GM19043 (cell line): ENCODE measurements at regions not wholly inside any gene's neighbourhood (a gene's known extent, or its start where the extent isn't known, plus 50 kb on each side); places are given as distances from the start of the nearest gene placed in this dataset.

Experiments
- ATAC-seq: cut with Tn5 transposase; IDR thresholded peaks from one replicate; pipeline ENCODE4 v1.9.1; 2021; ENCODE audit warnings: low read depth; ENCODE audit not compliant: unreplicated experiment

DNA sequence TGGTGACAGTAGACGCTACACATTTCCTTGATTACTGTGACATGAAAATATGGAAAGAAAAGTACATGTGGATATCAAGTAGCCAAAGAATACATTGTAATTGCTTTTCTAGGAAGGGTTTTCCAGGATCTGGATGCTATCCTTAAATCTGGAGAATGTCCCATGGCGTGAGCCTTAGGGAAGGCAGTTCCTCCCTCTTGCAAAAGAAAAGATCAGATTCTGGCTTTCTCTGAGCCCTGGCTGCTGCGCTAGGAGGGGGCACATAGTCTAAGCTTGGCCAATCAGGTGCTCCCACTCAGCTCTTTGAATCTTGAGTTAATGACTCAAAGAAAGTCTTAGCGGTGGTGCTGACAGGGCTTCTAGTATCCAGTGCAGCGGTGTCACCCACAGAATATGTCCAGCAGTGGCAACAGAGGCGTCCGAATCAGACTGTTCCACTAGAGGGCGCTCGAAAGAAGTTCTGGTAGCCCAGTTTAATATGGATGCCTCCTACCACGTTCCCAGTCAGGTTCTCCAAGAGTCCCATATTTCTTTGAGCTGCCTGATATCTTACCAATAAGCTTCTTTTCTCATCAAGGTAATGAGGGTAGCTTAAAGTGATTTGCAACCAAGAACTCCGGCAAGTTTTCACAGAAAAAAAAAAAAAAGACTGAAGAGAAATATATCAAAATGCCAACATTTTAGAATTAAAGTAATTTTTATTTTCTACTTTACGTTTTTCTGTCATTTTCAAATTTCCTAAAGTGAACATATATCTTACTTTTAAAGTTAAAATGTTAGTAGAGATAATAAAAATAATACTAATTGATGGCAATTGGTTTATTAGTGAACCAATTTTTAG lies 213.4 kb upstream of the S100G start:
- no peak for ATAC-seq

DNA sequence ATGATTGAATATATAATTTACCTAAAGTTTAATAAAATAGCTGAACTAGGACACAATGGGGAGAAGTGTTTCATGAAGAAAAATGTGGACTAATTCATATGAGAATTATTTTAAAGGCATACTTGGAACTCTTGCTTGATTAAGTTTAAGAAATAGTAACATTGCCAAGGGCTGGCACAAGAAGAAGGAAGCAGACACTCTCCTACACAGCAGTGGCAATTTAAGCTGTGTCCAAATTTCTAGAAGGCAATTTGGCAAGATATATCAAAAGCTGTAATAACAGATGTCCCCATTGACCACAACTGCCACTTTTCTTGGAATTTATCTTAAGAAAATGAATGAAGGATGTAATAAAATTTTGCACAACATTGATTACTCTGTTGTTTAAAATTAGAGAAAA lies 209.5 kb upstream of the S100G start:
- no peak for ATAC-seq

DNA sequence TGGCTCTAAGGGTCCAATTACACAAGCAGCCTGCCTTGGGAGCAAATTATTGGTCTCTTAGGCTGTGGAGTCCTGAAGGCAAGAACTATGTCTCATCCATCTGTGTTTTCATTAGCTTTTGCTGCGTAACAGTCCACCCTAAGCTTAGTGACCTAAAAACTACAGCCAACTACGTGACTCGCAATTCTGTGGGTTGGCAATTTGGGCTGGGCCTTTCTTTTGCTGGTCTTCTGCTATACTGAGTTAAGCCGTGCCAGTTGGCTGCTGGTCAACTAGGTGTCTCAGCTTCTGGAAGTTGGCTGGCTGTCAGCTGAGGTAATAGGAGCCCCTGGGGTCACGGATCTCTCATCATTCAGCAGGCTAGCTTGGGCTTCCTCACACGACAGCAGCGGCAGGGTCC lies 205.6 kb upstream of the S100G start:
- ATAC-seq: no peak

DNA sequence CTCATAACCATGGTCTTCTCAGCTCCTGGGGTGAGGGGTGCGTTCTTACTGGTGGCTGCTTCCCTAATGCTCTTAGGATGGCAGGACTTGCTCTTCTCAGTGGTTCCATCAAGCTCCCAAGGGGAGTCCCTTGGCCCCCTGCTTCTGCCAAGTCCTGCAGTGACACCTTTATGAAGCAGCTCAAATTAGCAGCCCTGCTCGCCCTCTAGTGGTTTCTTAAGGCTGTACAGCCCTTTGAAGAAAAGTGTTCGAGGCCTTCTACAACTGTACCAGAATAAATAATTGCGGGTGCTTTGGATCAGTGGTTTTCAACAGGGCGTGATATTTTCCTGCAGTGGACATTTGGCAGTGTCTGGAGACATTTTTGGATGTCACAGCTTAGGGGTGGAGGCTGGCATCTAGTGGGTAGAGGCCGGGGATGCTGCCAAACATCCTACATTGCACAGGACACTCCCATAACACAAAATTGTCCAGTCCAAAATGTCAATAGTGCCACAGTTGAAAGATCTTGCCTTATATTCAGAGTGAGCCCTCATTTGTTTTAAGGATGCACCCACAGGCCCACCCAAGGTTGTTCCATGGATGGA lies 204.7 kb upstream of the S100G start:
- ATAC-seq: no peak

DNA sequence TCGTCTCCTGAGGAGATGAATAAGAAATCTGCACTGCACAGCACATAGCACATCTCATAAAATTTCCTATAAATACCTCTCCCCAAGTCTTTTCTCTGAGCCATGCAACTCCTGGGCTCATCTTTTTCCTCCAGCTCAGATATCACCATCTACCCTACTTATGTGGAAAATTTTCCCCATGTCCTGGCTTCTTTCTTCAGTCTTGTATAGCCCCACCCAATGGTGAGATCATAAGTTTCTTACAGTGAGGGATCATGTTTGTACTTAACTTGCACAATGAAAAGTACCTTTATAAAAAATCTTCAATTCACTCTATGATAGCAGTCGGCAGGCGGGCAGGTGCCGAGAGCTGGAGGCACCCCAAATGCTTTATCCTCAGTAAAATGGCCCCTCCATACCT lies 198.6 kb upstream of the S100G start:
- no peak for ATAC-seq

DNA sequence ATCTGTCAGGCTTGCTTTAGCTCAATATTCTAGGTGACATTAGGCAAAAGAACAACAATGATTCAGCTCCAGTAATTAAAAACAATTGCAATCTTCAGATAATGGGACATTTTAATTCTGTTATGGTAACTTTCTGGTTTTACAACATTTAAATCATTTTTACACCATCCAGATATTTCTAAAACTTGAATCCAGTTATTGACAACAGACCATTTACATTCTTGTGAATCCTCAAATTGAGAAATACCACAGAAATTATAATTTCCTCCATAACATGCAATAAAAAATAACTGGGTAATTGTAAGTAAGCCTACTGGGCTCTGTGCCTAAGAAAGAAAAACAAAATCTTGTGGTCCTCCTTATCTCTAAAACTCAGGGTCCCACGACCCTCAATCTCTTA lies 195.0 kb upstream of the S100G start:
- ATAC-seq: no peak

DNA sequence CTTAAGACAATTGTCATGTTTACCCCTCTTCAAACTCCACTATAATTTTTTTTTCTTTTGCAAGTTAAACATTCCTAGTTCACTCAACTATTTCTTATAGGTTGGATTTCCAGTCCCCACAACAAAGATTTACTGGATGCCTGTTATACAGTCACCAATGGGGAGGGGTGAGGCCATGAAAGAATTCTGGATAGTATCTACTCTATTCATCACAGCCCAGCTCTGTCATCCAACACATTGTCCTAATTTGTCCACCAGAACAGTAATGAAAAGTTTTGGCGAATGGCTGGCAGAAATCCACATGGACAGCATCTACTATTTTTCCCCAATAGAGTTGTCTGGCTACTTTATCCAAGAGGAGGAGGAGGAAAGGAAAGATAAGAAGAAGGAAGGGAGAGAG lies 192.7 kb upstream of the S100G start:
- no peak for ATAC-seq

DNA sequence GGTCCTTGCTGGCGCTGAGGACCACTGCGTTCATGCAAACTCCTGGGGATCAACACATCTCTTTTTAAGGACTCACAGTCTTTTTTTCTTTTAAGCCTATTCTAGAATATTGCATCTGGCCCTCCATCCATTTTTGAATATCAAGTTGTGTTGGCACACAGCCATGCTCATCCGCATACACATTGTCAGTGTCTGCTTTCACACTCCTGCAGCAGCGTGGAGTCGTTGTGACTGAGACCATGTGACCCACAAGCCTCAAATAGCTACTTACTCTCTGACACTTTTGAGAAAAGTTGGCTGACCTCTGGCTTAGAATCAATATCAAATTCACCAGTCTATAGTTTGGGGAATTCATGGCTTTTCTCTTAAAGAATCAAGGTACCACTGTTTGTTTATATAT lies 191.8 kb upstream of the S100G start:
- no peak for ATAC-seq

DNA sequence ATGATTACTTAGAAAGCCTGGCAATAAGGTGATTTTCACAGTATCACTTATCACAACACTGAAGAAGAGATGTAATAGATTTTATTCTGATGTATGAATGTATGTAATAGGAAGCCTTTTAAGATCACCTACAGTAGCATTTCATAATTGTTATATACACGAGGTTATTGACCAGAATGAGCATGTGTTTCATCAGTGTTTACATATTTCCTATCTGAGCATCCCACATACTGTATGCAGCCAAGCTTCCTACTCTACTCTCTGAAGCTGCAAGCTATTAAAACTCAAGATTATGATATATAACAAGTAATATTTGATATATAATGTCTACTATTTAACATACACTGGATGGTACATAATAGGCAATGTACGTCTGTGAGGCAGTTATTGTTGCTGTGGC lies 190.9 kb upstream of the S100G start:
- no peak for ATAC-seq

DNA sequence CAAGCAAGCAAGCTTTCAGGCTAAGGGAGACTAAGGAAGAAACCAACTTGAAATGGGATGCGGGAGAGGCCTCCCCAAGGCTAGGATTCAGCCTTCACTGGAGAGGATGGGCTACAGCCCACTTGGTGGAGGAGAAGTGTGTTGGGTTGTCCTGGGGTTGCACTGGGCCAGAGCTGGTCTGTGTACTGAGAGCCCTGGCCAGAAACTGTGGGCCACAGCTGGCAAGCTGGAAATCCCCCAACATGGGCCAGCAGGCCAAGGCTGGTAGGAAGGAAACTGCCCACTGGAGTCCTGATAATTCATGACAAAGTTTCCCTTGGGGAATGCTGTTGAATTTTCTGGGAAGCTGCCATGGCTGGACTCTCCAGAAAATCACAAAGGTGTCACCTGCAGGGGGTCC lies 188.0 kb upstream of the S100G start:
- ATAC-seq: no peak

DNA sequence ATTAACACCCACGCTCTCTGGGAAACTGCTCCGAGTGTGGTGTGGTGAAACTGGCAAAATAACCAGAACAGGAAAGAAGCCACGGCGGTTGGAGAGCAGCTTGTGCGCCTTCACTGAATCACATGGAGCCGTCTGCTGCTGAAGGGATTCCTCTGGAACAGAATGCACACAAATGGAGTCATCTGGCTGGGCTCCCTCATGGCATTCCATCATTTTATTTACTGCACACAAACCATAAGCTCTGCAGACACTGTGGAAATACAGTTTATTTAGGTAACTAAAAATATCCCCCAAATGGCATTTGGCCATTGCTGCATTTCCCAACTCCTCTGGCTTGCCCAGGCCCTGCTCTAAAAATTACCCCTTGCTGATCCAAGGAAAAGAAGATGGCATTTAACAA lies 187.0 kb upstream of the S100G start:
- ATAC-seq: no peak

DNA sequence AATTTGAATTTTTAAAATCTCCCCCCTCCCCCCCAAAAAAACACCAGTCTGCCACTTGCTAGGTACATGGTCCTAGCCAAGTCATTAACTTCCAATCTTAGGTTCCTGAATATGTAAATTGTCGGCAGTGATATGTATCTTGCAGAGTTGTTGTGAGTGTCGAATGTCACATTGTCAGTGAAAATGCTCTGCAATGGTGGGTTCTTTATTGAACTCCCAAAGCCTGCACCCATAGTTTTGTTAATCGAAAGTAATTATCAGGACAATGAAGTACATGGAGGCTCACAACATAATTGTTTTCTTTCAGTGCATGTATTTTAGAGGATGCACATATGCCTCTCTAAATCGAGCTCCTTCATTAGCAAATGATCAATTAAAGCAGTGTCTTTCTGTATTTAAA lies 185.6 kb upstream of the S100G start:
- no peak for ATAC-seq

DNA sequence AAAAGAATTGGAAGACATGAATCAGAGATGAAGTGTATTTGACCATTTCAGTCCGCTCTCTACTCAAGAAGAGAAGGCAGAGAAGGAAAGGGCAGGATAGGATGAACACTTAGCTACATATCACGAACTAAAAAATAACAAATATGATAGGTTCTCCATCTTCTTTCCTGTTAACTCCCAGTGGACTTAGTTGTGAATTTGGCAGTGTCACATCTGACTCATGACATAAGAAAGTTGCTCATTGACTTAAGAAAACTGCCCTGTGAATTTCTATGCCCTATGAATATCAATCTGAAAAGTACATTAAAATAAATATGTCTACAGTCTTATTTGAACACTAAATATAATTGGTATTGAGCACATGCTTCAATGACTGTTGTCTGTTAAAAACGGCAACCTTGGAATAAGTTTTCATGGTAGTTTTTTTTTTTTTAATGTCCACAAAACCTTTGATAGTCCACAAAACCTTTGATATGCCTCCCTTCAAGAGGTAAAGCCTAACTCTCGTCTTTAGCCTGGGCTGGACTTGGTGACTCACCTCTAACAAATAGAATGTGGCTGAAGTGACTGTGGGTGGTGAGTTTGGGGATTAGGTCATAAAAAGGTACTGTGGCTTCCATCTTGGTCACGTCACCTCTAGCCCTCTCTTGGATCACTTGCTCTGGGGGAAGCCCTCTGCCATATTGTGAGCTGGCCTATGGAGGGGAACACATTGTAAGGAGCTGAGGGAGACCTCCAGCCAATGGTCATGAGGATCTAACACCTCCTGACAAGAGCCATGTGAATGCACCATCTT lies 184.7 kb upstream of the S100G start:
- ATAC-seq: no peak

DNA sequence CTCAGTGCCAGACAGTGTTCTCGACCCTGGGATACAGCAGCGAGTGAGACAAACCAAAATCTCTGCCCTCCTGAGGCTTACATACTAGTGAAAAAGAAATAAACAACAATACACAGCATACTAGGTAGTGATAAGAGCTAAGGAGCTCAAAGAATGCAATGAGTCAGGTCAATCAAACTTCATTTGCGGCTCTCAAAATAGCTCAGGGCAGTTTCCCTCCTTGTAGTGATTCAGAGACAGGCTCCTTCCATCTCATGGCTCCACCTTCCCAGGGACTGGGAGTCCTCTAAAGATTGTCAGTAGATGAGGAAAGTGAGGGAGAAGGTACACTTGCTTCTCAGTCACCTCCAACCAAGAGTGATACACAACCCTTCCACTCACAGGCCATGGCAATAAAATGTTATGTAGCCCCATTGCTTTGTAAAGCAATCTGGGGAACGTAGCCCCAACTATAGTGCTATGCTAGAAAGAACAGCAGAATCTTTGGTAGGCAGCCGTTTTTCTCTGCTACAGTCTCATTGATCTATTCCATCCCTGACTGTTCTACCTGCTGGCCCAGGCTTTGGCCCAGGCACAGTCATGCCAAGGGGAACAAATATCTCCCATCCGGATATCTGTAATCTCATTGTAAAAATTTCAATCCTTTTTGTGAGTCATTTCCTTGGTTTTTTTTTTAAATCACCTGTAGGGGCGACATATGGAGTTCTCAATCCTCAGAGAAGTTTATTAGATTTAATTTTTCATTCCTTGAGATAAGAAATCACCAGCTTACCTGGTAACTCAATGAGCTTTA lies 183.1 kb upstream of the S100G start:
- ATAC-seq: no peak

DNA sequence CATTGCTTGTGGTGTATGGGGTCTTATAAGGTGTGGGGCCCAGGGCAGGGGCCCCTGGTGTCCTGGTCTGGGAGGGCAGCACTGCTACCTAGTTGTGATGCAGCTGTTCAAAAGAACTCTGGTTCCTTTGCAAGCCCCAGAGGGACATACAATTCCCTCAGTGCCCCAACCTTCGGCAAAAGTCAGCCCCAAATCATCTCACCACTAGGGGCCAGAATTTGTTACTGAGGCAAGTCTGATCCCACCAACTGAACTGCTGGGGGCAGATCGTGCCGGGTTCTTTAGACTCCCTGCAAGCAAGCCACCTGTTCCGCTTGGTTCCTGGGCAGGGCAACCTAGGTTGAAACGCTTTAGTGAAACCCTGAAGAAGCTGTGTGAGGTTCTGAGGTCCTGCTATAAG lies 180.1 kb upstream of the S100G start:
- no peak for ATAC-seq

DNA sequence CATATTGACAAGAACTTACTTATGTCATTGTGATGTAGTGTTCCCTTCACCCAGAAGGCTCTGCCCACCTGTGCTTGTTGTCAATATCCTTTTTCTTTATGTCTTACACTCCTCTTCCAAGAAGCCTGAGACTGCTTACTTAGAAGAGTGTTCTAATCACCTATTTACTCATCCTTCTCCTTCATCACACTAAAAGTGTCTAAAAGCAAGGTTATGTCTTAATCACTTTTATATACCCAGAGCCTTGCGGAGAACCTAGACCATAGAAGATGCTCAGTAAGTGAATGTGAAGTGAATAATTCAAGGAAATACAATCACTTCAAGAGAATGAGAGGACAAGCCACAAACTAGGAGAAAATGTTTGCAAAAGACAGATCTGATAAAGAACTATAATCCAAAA lies 177.6 kb upstream of the S100G start:
- ATAC-seq: no peak

DNA sequence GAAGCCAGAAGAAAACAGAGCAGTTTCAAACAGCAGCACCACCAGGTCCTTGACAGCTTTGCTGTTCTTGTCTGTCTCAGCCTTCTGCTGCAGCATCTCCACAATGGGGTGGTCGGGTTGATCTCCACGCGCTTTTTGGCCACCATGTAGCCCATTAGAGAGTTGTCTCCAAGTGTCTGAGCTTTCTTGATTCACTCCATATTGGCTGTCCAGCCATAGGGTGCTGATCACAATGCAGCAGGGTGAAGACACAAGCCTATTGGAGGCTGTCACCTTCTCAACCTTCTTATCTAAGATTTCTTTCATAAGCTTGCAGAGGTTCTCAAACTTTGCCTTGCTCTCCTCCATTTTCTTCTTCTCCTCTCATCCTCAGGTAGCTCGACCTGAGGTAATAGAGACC lies 175.4 kb upstream of the S100G start:
- ATAC-seq: no peak

DNA sequence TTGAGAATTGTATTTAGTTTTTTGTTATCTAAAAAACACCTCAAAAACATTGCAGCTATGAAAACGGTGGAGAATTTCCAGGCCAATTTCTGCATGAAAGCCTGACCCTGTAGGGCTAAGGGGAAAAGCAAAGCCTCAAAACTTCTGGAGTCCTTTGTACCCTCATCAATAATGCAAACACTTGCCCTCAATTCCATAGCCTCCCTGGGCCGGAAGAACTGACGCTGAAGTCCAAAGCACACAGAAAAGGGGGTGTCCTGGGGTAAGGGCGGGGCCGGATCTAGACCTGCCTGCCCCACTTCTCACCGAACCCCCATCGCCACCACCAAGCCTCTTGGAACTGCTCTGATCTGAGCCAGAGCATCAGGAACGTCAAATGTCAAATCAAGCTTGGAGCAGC lies 173.9 kb upstream of the S100G start:
- ATAC-seq: no peak

DNA sequence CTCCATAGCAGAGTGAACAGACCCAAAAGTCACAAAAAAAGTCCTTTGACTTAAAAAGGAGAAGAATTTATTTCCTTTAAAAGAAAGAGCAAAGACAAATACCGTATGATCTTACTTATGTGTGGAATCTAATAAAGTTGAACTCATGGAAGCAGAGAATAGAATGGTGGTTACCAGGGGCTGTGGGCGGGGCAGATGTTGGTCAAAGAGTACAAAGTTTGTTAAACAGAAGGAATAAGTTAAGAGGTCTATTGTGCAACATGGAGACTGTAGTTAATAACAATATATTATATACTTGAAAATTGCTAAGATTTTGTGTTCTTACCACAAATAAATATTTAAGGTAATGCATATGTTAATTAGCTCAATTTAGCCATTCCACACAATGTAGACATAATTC lies 173.3 kb upstream of the S100G start:
- ATAC-seq: no peak

DNA sequence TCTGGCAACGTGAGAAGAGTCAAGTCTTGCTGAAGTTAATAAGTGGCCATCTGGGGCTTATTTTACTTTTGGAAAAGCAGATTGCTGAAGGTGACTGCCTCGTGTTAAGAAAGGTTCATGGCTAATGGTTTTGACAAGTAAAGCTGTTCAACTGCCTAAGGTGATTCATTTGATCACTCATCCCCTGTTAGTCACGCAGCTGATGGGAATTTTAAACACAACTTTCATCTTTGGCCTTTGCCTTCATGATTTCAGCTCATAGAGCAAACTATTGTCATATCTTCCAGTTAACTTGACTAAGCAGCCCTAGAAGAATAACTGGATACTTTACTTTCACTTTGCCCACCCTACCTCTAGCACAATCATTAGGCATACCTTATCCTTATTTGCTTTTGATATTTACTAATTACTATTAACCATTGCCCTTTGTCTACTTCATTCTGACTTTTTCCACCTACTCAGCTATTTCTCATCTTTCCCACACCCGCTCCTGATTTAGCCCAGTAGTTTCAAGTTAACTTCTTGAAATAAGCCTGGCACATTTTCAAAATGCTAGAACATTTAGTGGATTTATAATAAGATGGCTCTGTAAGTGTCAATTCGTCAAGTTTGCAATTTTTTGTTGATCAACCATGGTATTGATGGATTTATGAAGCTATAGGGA lies 170.6 kb upstream of the S100G start:
- ATAC-seq: no peak
